HCEC 1CT (cell line): ENCODE measurements at regions not wholly inside any gene's neighbourhood (a gene's known extent, or its start where the extent isn't known, plus 50 kb on each side); places are given as distances from the start of the nearest gene placed in this dataset.

Source experiments
- DNase-seq: peaks from one replicate; pipeline ENCODE4 v3.0.0-alpha.2; 2017

DNA sequence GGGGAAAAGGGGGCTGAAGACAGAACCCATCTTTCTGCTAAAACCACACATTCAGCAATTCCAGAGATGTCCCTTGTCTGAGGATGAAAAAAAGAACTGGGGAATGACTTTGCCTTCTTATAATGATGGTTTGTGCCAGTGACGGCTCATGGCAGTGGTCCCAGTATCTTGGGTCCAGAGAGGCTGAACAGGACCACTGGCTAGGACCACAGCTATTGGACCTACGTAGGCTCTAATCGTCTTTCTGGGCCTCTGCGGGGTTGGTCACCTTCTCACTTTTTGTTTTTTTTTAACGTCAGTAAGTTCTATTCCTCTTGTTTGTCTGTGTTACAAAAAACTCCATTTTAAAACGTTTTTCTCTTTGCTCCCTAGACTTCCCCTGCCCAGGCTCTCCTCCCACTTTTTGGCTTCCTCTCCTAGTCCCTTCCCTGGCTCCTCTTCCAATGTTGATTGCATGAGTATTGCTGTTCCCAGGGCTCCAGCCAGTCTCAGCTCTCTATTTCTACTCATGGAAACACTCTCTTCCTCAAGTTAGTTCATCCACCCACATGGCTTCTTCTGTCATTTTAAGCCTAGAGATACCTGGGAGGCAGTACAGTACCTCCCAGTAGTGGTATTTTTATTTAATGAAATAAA lies 52.6 kb upstream of the STX18 start:
- no peak for DNase-seq

DNA sequence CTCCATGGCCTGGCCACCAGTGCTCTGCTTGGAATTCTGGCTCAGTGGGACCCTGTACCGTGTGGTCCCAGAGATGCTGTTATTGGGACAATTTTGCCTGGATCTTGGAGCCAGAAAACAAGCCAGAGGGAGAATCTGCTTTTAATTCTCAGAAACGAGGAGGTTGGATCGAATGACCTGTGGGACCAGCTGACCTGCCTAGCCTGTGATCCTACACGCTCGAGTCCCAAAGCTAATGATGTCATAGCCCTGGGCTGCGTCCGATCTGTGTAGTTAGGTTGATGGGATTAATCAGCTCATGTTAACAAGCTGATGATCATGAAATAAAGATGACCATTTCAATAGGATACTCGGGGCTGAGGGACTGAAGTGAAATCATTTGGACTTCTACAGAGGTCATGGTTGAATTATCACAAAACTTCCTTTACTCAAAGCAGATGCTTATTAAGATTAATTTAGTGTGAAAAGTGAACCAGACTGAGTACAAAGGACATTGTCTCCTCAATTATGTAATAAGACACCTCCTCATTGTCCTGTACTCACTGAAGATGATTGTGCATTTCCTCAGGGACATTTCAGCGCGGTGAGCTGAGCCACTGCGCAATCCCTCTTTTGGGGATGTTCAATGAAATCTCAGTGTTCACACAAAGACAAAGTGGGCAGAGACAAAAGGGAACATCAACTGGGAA lies 51.9 kb upstream of the STX18 start:
- no peak for DNase-seq

DNA sequence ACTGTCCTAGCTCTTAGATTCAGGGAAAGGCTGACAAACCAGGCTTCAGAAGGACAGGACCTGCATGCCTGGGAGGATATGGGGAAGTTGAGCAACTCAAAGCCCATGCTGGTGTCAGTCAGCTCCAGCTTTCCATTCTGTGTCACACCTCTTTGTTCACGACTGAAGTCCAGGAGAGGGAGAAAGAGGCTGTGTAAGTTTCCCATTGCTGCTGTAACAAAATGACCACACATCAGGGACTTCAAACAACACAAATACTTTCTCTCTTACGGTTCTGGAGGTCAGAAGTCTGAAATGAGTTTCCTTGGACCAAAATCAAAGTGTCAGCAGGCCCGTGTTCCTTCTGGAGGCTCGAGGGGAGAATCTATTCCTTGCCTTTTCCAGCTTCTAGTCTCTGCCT lies 50.6 kb upstream of the STX18 start:
- no peak for DNase-seq
